ENCODE measurements at regions not wholly inside any gene's neighbourhood (a gene's known extent, or its start where the extent isn't known, plus 50 kb on each side); places are given as distances from the start of the nearest gene placed in this dataset.
"Not testable (repeated sequence)": the region's sequence is repeated elsewhere in the genome, so short reads cannot be mapped to it uniquely, and the experiment has no call there.

DNA sequence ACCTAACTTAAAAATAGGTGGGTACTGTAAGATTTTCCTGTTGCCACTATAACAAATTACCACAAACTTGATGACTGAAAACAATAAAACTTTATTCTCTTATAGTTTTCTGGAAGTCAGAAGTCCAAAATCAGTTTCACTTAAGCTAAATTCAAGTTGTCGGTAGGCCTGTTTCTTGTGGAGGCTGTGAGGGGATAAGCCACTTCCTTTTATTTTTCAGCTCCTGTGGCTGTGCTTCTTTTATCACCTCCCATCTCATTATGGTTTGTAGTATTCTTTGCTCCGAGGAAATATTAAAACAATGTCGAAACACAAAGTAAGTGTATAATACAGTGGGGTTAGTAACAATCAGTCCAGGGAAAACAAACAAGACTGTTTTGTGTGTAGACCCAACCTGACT, 610.5 kb upstream of the TECRL start:
- in situ Hi-C loops (cut with HindIII; ENCODE audit: low sequenced_read_pairs), result no loop called here
- DNase-seq (ENCODE audit: low spot score), result no peak

DNA sequence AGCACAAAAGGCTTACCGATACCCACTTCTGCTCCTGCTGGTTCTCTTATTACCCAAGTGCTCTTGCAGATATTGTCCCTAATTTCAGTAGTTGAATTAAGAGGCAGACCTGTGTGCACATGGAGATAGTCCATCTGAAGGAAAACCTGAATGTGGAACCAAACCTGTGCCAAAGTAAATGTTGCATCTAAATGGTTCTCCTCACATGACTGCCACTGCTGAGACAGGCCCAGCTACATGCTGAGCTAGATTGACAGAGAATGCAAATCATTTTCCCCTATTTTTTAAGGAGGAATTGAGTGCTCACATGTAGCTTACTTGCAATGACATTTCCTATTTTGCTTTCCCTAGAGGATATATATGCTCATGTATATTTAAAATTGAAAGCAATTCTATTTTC, 609.1 kb upstream of the TECRL start:
- no peak for DNase-seq (ENCODE audit: low spot score)
- in situ Hi-C loops (cut with HindIII; ENCODE audit: low sequenced_read_pairs), result no loop called here

DNA sequence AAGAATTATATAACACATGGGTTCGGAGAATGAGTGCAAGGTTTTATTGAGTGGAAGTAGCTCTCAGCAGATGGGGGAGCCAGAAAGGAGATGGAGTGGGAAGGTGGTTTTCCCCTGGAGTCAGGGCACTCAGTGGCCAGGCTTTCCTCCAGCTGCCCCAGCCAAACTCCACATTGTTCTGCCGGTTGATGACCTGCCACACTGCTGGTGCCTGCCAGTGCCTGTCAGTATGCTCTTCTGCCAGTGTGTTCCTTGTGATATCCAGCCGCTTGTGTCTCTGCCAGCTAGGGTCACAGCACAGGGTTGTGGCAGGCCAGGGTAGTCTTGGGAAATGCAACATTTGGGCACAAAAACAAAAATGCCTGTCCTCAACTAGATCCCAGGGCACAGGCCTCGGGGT, 604.8 kb upstream of the TECRL start:
- DNase-seq (ENCODE audit: low spot score), result no peak
- in situ Hi-C loops (cut with HindIII; ENCODE audit: low sequenced_read_pairs), result no loop called here

DNA sequence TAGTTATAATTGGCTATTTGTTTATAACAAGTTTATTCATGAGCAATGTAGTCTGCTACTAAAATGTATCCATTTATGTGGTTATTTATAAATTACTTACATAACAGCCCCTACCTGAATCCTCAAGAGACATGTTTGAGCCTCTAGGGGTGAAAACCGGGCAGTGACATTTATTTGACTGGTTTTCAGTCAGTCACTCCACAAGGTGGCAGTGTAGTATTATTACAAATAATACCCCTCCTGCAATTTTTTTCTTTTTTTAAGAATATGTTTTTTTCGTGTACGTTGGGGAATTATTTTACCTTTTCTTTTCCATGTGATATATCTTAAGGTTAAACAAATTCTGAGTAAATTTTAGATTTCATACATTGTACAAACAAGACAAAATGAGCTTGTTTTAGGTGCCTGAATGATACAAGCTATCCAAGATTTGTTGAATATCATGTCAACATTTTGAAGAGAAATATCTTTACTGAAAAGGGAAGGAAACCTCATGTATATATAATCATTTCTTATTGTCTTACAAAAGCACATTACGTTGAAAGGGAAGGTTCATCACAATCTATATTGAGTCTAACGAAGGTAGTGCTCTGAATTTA, 598.7 kb upstream of the TECRL start:
- in situ Hi-C loops (cut with HindIII; ENCODE audit: low sequenced_read_pairs), result no loop called here
- DNase-seq (ENCODE audit: low spot score), result peak; percentile 18

DNA sequence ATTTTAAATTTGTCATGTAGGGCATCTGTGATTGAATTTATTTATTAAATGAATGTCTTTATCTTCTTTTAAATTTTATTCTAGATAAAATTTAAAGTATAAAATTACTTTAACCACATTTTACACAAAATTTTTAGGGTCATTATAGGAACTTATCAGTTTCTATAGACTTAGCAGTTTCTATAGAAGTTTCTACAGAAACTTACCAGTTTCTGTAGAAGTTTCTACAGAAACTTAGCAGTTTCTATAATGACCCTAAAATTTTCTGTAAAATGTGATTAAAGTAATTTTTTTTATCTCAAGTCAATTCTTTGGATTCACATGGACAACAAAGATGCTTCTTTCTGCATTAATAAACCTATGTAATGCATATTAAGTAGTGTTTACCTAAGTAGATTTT, 565.9 kb upstream of the TECRL start:
- DNase-seq (ENCODE audit: low spot score), result no peak
- in situ Hi-C loops (cut with HindIII; ENCODE audit: low sequenced_read_pairs), result no loop called here

DNA sequence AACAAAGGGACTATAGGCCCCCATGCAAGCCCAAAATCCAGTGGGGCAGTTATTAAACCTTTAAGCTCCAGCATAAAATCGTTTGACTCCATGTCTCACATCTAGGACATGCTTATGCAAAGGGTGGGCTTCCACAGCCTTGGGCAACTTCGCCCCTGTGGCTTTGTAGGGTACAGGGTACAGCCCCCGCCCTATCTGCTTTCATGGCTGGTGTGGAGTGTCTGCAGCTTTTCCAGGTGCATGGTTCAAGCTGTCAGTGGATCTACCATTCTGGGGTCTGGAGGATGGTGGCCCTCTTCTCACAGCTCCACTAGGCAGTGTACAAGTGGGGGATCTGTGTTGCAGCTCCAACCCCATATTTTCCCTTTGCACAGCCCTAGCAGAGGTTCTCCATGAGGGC, 559.8 kb upstream of the TECRL start:
- DNase-seq (ENCODE audit: low spot score), result no peak
- in situ Hi-C loops (cut with HindIII; ENCODE audit: low sequenced_read_pairs), result no loop called here

DNA sequence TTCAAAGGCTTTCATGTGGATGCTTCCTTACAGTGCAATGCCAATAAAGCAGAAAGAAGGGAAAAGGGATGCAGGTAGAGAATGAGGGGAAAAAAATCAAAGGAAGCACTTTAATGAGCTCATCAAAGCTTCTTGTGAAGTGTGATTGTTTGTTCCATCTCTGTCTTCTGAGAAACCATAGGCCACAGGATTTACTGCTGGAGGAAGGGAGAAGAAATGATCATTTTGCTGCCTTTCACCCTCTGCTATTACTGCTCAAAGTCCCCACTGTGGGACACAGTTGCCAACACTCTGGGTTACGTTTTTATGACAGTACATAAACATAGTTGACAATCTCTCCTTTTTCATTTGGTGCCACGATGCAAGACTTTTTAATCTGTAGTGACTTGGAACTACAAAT, 558.0 kb upstream of the TECRL start:
- DNase-seq (ENCODE audit: low spot score), result no peak
- in situ Hi-C loops (cut with HindIII; ENCODE audit: low sequenced_read_pairs), result no loop called here

DNA sequence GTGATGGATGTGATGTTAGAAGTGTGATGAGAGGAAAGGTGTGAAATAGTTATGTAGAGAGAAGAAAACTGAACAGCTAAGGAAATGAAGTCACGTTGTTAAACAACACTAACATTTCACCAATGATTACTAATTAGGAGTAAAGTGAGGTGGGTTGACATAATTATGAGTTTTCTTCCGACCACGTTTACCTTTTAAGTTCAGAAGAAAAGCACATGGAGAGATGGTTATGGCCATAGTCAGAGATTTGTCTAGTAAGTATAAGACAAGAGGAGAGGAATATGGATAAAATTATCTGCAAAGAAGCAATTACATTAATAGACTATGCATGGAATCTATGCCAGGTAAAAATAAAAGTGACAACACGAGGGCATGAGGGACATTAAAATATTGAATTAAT, 551.3 kb upstream of the TECRL start:
- in situ Hi-C loops (cut with HindIII; ENCODE audit: low sequenced_read_pairs), result no loop called here
- DNase-seq (ENCODE audit: low spot score), result no peak

DNA sequence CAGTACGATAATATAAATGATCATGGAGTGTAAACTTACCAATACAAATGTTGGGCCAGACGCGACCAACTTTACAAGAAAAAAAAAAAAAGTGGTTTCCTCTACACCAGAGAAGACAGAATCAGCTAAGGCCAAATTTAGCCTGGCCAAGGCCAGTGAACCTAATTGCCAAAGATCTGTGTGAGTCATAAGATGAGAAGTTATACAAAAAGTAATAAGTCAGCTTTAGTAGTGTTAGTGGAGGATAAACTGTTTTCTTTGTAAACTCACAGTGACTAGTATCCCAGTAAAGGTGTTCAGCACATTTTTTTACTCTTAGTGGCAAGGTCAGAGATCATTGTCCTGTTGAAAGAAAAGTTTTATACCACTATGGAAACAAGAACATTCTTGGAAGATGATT, 531.4 kb upstream of the TECRL start:
- no peak for DNase-seq (ENCODE audit: low spot score)
- in situ Hi-C loops (cut with HindIII; ENCODE audit: low sequenced_read_pairs), result no loop called here

DNA sequence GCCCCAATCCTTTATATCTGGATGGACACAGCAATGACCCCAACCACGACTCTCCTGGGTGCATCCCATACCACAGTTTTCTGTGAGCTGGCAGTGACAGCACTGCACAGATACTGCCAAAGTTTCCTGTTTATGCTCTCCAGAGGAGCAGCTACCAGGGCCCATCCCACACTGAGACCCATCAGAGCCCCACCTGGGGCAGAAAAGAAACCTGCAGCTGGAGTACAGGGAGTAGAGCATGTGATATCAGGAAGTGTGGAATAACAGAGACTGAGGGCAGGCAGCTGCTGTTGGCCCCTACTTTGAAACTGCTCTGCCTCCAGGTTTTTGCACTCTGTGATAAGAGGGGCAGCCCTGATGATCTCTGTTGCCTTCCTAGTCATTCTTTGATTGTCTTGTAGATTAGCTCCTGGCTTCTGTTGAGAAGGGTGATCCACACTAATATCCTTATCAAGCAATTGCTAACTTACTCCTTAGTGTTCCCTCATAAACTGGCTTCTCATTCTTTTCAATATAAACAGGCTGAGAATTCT, 526.3 kb upstream of the TECRL start:
- DNase-seq (ENCODE audit: low spot score), result no peak
- in situ Hi-C loops (cut with HindIII; ENCODE audit: low sequenced_read_pairs), result no loop called here

DNA sequence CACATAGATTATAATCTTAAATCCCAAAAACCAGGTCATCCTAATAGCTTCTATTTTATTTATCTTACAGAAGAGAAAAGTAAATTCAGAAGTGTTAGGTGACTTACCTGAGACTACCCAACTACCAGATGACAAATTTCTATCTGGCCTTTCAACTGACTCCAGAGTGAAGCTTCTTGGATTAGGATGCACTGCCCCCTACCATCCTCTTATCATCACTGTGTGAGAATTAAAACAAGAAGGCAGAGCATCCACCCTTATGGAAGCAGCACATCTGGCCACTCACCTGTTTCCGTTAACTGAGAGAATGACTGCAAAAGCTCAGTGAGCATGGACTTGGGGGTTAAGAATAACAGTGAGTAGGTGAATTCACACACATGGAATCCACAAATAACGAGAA, 502.6 kb upstream of the TECRL start:
- in situ Hi-C loops (cut with HindIII; ENCODE audit: low sequenced_read_pairs), result no loop called here
- no peak for DNase-seq (ENCODE audit: low spot score)

DNA sequence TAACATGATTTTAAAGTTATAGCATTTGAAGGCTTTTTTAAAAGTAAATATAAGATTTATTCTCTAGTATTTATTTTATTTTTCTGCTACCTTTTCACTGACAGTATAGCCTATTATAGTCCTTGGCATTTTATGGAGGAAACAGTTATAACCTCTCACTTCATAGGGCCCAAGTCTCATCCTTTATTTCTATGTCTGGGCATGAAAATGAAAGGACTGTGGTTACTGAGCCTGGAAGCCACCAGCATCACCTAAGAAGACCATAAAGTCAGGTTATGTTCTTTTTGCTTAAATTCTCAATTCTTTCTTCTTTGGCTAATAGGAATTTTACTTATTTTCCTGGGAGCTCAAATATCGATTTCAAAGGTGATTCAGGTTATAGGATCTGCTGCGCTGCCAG, 494.7 kb upstream of the TECRL start:
- no peak for DNase-seq (ENCODE audit: low spot score)
- in situ Hi-C loops (cut with HindIII; ENCODE audit: low sequenced_read_pairs), result no loop called here

DNA sequence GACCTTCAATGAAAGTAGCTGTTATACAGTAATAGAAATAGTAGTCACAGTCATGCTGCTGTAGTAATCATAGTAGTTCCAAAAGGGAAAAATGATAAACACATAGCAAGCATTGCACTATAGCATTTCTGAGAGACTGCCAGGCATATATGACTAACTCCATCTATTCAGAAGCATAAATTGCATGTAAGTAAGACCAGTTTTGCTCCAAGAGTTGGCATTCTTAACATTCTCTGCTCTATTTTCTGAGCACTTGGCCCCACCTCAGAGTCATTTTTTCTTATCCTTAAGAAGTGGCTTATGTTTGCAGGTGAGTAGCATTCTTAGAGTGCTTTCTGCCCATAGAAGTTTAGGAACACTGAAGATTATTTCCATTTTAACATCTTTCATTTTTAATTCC, 490.3 kb upstream of the TECRL start:
- in situ Hi-C loops (cut with HindIII; ENCODE audit: low sequenced_read_pairs), result no loop called here
- DNase-seq (ENCODE audit: low spot score), result no peak

DNA sequence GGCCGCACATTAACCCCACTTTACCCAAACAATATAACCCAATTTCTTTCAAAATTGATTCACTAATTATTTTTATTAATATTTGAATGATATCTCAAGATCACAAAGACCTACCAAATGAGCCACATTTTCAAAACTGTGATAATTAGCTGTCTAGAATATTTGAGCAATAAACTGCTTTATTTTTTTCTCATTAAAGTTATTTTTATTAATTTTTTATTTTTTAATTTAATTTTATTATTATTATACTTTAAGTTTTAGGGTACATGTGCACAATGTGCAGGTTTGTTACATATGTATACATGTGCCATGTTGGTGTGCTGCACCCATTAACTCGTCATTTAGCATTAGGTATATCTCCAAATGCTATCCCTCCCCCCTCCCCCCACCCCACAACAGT, 489.8 kb upstream of the TECRL start:
- DNase-seq (ENCODE audit: low spot score); in situ Hi-C loops (cut with HindIII; ENCODE audit: low sequenced_read_pairs): not testable (repeated sequence)

DNA sequence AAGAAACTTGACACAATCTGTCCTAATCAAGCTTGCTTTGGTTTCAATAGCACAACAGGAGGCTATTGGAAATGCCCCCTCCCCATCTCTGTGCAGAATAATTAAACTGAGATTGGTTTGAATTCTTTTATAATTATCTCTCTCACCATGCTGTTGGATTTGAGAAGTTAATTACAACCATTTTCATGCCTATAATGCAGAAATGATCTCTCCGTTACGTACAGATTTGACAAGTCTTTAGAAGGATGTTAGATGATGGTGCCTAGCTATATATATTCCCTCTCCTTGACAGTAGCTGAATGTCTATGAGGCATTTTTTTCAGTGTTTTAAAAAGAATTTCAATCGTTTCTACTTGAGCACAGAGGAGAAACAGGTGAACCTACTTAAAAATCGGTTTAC, 488.4 kb upstream of the TECRL start:
- in situ Hi-C loops (cut with HindIII; ENCODE audit: low sequenced_read_pairs), result no loop called here
- DNase-seq (ENCODE audit: low spot score), result no peak

DNA sequence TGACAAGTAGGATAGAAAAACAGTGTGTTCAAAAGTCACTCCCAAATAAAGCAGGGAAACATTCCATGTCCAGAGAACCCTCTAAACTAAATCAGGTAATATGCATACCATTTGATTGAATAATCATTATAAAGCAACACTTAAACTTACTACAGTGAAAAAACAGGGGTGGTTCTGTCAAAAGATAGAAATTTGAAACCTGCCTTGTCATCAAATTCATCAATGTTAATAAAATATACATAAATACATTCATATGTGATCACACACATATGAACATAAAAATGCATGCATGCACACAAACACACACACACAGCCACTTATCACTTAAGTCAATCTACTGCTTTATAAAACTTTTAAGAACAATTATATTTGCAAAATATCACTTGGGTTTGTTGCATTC, 485.8 kb upstream of the TECRL start:
- no peak for DNase-seq (ENCODE audit: low spot score)
- in situ Hi-C loops (cut with HindIII; ENCODE audit: low sequenced_read_pairs), result no loop called here

DNA sequence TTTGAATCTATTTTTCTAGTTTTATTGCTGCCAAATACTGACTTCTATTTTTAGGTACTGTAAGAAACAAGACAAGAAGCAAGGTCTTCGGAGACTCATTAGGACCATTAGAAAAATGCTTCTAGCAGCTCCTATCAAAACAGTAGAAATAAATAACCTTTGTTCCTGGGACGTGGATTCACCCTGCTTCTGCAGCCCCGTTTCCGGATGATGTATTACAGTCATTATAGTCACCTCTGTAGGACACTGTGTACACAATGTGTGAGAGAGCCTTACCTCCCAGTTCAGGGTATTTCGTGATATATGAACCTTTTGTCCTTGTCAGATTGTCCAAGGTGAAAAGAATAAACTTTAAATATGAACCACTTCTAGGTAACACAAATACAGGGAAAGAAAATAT, 484.0 kb upstream of the TECRL start:
- DNase-seq (ENCODE audit: low spot score), result no peak
- in situ Hi-C loops (cut with HindIII; ENCODE audit: low sequenced_read_pairs), result no loop called here

DNA sequence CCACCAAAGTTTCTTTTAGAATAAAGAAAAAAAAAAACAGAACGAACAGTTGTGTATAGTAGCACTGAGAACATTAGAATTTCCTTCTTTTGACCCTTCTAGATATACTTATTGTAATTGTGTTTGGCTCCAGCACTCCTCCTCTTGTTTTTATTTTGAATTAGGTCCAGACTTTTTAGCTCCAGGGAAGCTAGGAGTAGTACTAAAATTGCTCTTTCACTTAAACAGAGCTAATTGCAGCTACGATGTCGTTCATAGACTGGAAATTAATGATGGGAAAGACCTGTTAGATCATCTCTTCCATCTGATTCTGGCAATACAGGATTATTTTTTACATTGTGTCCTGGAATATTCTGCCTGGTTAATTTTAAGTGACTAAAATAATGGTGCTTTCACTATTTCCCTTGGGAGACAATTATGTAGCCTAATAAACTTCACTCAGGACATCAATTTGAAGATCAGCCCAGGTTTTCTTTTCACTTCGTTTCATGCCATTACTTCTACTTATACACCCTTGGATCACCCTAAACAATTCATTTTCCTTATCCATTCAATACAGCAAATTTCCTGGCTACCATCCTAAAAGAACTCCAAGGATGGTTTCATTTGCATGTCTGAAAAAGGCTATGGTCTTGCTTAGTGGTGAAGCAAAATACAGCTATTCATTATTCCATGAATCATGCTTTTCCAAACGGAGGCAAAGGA, 480.8 kb upstream of the TECRL start:
- no peak for DNase-seq (ENCODE audit: low spot score)

DNA sequence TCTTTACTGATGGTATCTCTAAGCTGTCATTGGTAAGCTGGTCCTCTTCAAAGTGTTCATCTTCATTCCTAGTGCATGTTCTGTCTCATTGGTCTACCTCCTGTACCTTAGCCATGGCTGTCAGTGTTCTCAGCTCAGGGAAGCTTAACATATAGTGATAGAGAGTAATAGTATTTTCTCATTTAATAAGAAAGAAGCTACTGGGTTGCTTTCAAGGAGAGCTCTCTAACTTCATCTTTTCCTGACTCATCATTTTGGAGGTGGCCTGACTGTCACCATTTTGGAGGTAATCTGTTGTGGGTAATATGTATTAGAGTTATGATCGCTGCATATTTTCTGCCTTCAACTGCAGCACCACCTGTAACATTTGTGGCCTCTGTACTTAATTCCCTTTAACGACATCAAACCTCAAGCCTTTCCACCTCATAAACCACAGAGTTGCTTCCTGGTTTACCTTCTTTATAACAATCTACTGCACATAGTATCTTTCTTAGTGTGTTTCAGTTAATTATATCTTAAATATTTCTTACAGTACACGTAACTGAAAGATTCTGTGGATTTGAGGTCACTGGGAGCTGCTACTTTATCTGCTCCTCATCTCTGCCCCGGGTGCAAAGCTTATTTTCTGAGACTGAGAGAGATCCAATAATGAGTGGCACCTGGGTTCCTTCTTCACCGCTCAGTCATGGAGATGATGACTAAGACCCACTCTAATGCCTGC, 474.0 kb upstream of the TECRL start:
- no peak for DNase-seq (ENCODE audit: low spot score)
- in situ Hi-C loops (cut with HindIII; ENCODE audit: low sequenced_read_pairs), result no loop called here

More for the DNA sequence above, 480.8 kb upstream of the TECRL start:
- in situ Hi-C loops (cut with HindIII; ENCODE audit: low sequenced_read_pairs), result no loop called here

DNA sequence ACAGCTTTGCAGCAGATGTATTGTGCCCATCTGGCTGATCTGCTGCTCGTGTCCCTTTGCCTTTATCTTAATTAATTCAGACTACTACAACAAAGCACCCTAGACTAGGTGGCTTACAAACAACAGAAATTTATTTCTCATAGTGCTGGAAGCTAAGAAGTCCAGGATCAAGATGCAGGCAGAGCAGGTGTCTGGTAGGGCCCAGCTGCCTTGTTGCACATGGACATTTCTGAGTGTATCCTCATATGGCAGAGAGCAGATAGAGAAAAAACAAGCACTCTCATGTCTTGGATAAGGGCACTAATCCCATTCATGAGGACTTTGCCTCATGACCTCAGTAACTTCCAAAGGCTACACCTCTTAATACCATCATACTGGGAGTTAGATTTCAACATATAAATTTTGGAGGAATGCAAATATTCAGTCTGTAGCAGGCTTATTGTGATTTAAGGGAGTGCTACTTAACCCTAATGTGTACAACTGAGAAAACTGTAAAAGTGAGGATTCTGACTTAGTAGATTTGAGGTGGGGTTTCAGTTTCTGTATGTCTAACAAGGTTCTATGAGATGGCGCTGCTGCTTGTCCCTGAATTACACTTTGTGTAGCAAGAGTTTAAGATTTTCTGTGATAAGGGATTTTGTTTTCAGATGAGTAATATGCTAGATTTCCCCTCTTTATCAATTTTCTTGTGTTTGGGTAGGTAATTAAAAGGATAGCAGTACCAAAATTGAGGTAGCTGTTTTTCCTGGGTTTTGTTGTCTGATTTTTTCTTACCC, 473.2 kb upstream of the TECRL start:
- no peak for DNase-seq (ENCODE audit: low spot score)
- in situ Hi-C loops (cut with HindIII; ENCODE audit: low sequenced_read_pairs), result no loop called here

Data from G401 (cell line).